ENCODE measurements at regions not wholly inside any gene's neighbourhood (a gene's known extent, or its start where the extent isn't known, plus 50 kb on each side); places are given as distances from the start of the nearest gene placed in this dataset.

DNA sequence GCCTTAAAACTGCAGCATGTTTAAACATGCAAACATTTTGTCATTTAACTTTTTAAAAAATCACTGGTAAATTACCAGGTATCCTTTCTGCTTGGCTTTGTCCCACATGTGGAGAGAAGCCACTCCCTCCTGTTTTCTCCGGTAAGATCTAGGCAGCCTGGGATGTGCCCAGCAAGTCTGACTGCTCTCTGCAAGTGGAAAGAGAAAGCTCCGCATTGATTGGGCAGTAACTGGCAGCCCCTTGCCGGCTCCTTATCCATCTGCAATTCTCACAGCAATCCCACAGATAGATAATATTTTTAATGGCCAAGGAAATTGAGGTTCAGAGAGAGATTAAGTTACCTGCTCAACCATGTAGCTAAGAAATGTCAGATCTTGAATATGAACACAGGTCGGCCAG lies 136.1 kb downstream of the TMEM200C start:
- no peak for TF ChIP-seq EP300 (IDR thresholded peaks at IDR 0.05)
- TF ChIP-seq, protein P1, sequence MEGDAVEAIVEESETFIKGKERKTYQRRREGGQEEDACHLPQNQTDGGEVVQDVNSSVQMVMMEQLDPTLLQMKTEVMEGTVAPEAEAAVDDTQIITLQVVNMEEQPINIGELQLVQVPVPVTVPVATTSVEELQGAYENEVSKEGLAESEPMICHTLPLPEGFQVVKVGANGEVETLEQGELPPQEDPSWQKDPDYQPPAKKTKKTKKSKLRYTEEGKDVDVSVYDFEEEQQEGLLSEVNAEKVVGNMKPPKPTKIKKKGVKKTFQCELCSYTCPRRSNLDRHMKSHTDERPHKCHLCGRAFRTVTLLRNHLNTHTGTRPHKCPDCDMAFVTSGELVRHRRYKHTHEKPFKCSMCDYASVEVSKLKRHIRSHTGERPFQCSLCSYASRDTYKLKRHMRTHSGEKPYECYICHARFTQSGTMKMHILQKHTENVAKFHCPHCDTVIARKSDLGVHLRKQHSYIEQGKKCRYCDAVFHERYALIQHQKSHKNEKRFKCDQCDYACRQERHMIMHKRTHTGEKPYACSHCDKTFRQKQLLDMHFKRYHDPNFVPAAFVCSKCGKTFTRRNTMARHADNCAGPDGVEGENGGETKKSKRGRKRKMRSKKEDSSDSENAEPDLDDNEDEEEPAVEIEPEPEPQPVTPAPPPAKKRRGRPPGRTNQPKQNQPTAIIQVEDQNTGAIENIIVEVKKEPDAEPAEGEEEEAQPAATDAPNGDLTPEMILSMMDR (IDR thresholded peaks at IDR 0.05): no peak
